ENCODE measurements at regions not wholly inside any gene's neighbourhood (a gene's known extent, or its start where the extent isn't known, plus 50 kb on each side); places are given as distances from the start of the nearest gene placed in this dataset.

GRCh38 chr21:23008601-23009202 is 2010.5 kb downstream of the NCAM2 start:
- Histone ChIP-seq H3K9me3 (no peaks in the 10 kb centered on the region), H3K4me2 (no peak overlapping the region), H3K27me3 (ENCODE audit: insufficient read depth) (no peaks in the 10 kb centered on the region), H3K9ac (no peak overlapping the region), H3K79me2 (ENCODE audit: insufficient read depth) (no peaks in the 10 kb centered on the region), H3F3A (replicated peaks; ENCODE audit: insufficient read depth) (no peaks in the 10 kb centered on the region), H3K4me1 (ENCODE audit: control insufficient read depth in 1 of 2, insufficient read depth in 2 of 2, low read depth in 1 of 2, low read length in 1 of 2) (peaks cover 0 to 13% of the 10 kb centered on the region in 2 experiments; a peak in 2 of 4 replicates), H2AFZ (ENCODE audit: low read depth) (no peak overlapping the region), H3K36me3 (replicated peaks in 1 of 2; ENCODE audit: control insufficient read depth in 1 of 2, insufficient read depth in 2 of 2, low read length in 1 of 2) (no peaks in the 10 kb centered on the region), H3K4me3 (ENCODE audit: low read depth in 2 of 2, low read length in 1 of 2) (no peak overlapping the region), H4K20me1 (ENCODE audit: insufficient read depth) (no peaks in the 10 kb centered on the region), H3K27ac (ENCODE audit: low read depth in 2 of 2, low read length in 1 of 2) (peak overlapping the region in 1 of 2 experiments; percentile 64; a peak in 2 of 4 replicates), H3K9me2 (no peaks in the 10 kb centered on the region)
- peak; percentile 31 for DNase-seq
- 15% methylated on average over 6 of the region's 6 CpGs for WGBS (ENCODE audit: low lambda C conversion rate)
- CTCF ChIA-PET, result interaction anchor here (0.7 to 2.5 kb wide), 2 partner anchors 8 to 401 kb away, joined by 3 to 16 read pairs; no protein-coding TSS in a partner anchor
- TF ChIP-seq CTCF (IDR thresholded peaks at IDR 0.05), result no peak
- no peak for TF ChIP-seq TAF1 (IDR thresholded peaks at IDR 0.05; ENCODE audit: borderline replicate concordance, low read depth, low read length)
- peak; percentile 50; the same call in 1 of the 2 replicates for TF ChIP-seq FOXJ3 (CRISPR knock-in tag; IDR thresholded peaks at IDR 0.05)
- no peak for TF ChIP-seq RFX5 (IDR thresholded peaks at IDR 0.05; ENCODE audit: low read length)
- TF ChIP-seq RAD21 (IDR thresholded peaks at IDR 0.05; ENCODE audit: low read length), result no peak
- TF ChIP-seq FOSL2 (IDR thresholded peaks at IDR 0.05; ENCODE audit: borderline replicate concordance, low read depth), result no peak
- peak; percentile 63 for TF ChIP-seq GATA2 (CRISPR knock-in tag; IDR thresholded peaks at IDR 0.05)
- no peak for TF ChIP-seq GABPA (IDR thresholded peaks at IDR 0.05; ENCODE audit: low read depth)
- TF ChIP-seq JUND (IDR thresholded peaks at IDR 0.05), result no peak
- no peak for TF ChIP-seq CHD2 (IDR thresholded peaks at IDR 0.05; ENCODE audit: low read length, partially characterized antibody)
- TF ChIP-seq USF1 (IDR thresholded peaks at IDR 0.05; ENCODE audit: borderline replicate concordance, low read depth), result no peak
- TF ChIP-seq FOXM1 (IDR thresholded peaks at IDR 0.05; ENCODE audit: low read depth), result no peak
- no peak for TF ChIP-seq REST (IDR thresholded peaks at IDR 0.05; ENCODE audit: low read depth, low read length)
- TF ChIP-seq YY1 (IDR thresholded peaks at IDR 0.05; ENCODE audit: low read depth), result no peak
- TF ChIP-seq RCOR1 (IDR thresholded peaks at IDR 0.05; ENCODE audit: low read length), result peak; percentile 87
- TF ChIP-seq MXI1 (IDR thresholded peaks at IDR 0.05; ENCODE audit: low read depth, low read length), result no peak
- POLR2A ChIA-PET, result no interaction called here

All from SK-N-SH (cell line).